ENCODE measurements at regions not wholly inside any gene's neighbourhood (a gene's known extent, or its start where the extent isn't known, plus 50 kb on each side); places are given as distances from the start of the nearest gene placed in this dataset.

DNA sequence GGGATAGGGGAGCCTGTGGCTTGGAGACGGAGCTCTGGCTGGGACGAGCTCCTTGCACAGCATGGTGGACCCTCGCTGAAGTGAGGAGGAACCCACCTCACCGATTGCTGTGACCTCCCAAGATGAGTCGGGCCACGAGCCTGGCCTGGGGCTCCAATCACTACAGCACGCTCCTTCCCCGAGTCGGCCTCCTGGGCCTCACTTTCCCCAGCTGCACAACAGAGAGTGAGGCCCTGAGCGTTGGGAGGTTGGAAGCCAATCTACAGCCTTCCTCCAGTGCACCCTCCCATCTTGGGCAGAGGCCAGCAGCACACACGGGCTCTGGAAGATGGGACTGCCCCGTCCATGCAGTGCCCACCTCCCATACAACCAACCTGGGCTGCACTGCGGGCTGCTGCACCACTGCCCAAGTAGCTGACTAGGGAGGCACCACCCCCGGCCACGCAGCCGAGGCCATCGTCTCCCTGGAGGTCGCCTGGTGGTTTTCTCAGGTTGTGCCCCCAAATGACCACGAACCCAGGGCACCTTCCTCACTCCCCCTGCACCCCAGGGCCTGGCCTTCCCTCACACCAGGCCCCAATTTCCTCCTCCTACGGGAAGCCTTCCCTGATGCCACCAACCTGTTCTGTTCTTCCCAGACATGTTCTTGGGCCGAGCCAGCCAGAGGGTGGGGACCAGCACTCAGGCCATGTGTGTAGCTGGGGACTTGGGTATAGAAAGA, 152.3 kb upstream of the C14orf180 start:
- TF ChIP-seq, protein P1, sequence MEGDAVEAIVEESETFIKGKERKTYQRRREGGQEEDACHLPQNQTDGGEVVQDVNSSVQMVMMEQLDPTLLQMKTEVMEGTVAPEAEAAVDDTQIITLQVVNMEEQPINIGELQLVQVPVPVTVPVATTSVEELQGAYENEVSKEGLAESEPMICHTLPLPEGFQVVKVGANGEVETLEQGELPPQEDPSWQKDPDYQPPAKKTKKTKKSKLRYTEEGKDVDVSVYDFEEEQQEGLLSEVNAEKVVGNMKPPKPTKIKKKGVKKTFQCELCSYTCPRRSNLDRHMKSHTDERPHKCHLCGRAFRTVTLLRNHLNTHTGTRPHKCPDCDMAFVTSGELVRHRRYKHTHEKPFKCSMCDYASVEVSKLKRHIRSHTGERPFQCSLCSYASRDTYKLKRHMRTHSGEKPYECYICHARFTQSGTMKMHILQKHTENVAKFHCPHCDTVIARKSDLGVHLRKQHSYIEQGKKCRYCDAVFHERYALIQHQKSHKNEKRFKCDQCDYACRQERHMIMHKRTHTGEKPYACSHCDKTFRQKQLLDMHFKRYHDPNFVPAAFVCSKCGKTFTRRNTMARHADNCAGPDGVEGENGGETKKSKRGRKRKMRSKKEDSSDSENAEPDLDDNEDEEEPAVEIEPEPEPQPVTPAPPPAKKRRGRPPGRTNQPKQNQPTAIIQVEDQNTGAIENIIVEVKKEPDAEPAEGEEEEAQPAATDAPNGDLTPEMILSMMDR (IDR thresholded peaks at IDR 0.05; ENCODE audit: control extremely low read depth, extremely low read depth, low read depth, missing control alignments), result no peak
- DNase-seq (ENCODE audit: extremely low spot score), result no peak
- ChIA-PET CTCF (interaction anchor here (0.7 kb wide), 1 partner anchor 30 kb away, joined by 3 read pairs; no protein-coding TSS in a partner anchor), POLR2A (interaction anchor here (0.6 kb wide), 1 partner anchor 1000 kb away, joined by 6 read pairs; no protein-coding TSS in a partner anchor)

GRCh38 chr14:104428333-104428851, 151.2 kb upstream of the C14orf180 start:
- ChIA-PET POLR2A (no interaction called here), CTCF (no interaction called here)
- TF ChIP-seq, protein P1 (IDR thresholded peaks at IDR 0.05; ENCODE audit: control extremely low read depth, extremely low read depth, low read depth, missing control alignments), result no peak
- DNase-seq (ENCODE audit: extremely low spot score), result no peak

DNA sequence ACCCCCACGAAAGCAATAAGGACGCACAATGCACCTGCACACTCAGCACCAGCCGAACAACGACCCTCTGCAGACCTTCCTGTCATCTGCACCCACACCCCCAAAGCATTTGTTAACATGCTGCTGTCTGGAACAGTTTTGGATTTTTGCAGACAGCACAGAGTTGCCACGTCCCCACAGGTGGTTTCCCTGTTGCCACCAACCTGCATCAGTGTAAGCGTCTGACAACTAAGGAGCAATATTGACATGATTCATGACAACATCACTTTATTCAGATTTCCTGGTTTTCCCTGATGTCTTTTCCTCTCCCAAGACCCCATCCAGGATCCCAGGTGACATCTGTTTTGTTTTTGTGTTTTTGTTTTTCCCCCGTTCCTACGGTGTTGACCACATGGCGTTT, 150.7 kb upstream of the C14orf180 start:
- DNase-seq (ENCODE audit: extremely low spot score), result no peak
- POLR2A ChIA-PET, result no interaction called here
- TF ChIP-seq, protein P1 (IDR thresholded peaks at IDR 0.05; ENCODE audit: control extremely low read depth, extremely low read depth, low read depth, missing control alignments), result no peak
- CTCF ChIA-PET, result no interaction called here

DNA sequence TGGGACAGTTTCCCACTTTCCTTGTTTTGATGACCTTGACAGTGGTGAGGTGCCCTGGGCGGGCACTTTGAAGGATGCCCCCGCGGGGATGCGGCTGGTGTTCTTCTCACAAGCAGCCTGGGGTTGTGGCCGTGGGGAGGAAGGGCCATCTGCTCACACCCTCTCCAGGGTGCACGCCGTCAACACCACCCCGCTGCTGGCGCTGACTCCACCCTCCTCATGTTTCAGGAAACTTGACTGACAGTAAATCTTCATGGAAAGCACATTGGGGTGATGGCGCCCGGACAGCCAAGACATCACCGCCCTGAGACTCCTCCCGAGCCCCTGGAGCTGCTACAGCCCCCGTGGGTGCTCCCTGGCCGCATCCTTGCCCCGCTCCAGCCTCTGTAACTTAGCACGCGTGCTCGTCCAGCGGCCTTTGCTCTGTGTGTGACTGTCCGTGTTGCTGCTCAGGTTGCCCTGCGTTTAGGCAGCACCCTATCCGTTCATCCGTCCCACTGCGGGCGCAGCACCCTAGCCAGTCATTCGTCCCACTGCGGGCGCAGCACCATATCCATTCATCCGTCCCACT, 150.2 kb upstream of the C14orf180 start:
- POLR2A ChIA-PET, result no interaction called here
- CTCF ChIA-PET, result no interaction called here
- DNase-seq (ENCODE audit: extremely low spot score), result no peak
- TF ChIP-seq, protein P1 (IDR thresholded peaks at IDR 0.05; ENCODE audit: control extremely low read depth, extremely low read depth, low read depth, missing control alignments), result no peak

GRCh38 chr14:104431351-104431928, 148.1 kb upstream of the C14orf180 start:
- ChIA-PET CTCF (no interaction called here), POLR2A (no interaction called here)
- TF ChIP-seq, protein P1 (IDR thresholded peaks at IDR 0.05; ENCODE audit: control extremely low read depth, extremely low read depth, low read depth, missing control alignments), result no peak

GRCh38 chr14:104431929-104432541, 147.5 kb upstream of the C14orf180 start:
- POLR2A ChIA-PET, result no interaction called here
- TF ChIP-seq, protein P1 (IDR thresholded peaks at IDR 0.05; ENCODE audit: control extremely low read depth, extremely low read depth, low read depth, missing control alignments), result no peak
- CTCF ChIA-PET, result no interaction called here
- peak; percentile 17 for DNase-seq (ENCODE audit: extremely low spot score)

More at GRCh38 chr14:104431351-104431928, 148.1 kb upstream of the C14orf180 start:
- DNase-seq (ENCODE audit: extremely low spot score), result no peak
